ENCODE measurements at regions not wholly inside any gene's neighbourhood (a gene's known extent, or its start where the extent isn't known, plus 50 kb on each side); places are given as distances from the start of the nearest gene placed in this dataset.

DNA sequence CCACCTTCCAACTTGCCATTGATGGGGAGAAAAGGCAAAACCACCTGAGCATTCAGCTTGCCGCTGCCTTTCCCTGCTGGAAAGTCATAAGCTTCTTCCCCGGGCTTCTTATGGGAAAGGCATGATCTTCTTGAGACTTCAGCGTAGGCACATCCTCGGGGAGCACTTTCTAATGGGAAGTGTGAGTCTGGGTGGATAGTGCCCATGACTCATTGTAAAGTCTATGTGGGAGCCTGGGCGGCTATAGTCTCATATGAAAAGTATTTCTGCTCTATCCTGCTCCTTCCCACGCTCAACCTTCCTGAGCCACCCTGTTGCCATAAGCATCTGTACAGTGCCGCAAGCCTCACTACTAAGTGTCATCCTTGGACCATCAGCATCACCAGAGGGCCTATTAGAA is 309.9 kb upstream of the THBS1 start:
- Histone ChIP-seq H3K9me2 (replicated peaks; ENCODE audit: insufficient read depth, low read length) (no peaks in the 10 kb centered on the region), H3K4me2 (ENCODE audit: low read depth, low read length) (no peak overlapping the region), H3K9me3 (replicated peaks; ENCODE audit: insufficient read depth, low read length) (no peaks in the 10 kb centered on the region), H3K9ac (ENCODE audit: low read length) (no peak overlapping the region), H3K4me3 (ENCODE audit: low read length) (no peak overlapping the region), H3K79me2 (ENCODE audit: low read length) (no peaks in the 10 kb centered on the region), H3K36me3 (replicated peaks; ENCODE audit: insufficient read depth, low read length) (no peaks in the 10 kb centered on the region), H4K20me1 (ENCODE audit: insufficient read depth, low read length) (no peaks in the 10 kb centered on the region), H3F3A (ENCODE audit: insufficient read depth, low read length) (no peaks in the 10 kb centered on the region), H3K4me1 (ENCODE audit: low read length) (no peaks in the 10 kb centered on the region; the same call in 1 of the 2 replicates), H3K27ac (ENCODE audit: low read length) (no peak overlapping the region), H3K27me3 (replicated peaks; ENCODE audit: insufficient read depth, low read length) (no peaks in the 10 kb centered on the region), H2AFZ (ENCODE audit: low read length) (no peak overlapping the region)
- TF ChIP-seq, protein P1, sequence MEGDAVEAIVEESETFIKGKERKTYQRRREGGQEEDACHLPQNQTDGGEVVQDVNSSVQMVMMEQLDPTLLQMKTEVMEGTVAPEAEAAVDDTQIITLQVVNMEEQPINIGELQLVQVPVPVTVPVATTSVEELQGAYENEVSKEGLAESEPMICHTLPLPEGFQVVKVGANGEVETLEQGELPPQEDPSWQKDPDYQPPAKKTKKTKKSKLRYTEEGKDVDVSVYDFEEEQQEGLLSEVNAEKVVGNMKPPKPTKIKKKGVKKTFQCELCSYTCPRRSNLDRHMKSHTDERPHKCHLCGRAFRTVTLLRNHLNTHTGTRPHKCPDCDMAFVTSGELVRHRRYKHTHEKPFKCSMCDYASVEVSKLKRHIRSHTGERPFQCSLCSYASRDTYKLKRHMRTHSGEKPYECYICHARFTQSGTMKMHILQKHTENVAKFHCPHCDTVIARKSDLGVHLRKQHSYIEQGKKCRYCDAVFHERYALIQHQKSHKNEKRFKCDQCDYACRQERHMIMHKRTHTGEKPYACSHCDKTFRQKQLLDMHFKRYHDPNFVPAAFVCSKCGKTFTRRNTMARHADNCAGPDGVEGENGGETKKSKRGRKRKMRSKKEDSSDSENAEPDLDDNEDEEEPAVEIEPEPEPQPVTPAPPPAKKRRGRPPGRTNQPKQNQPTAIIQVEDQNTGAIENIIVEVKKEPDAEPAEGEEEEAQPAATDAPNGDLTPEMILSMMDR (IDR thresholded peaks at IDR 0.05; ENCODE audit: low read length), result no peak
- no peak for TF ChIP-seq EZH2 (optimal IDR thresholded peaks at IDR 0.05; ENCODE audit: low read depth, low read length)
- TF ChIP-seq EZH2phosphoT487 (IDR thresholded peaks at IDR 0.05; ENCODE audit: low read length), result no peak
- DNase-seq, result no peak

DNA sequence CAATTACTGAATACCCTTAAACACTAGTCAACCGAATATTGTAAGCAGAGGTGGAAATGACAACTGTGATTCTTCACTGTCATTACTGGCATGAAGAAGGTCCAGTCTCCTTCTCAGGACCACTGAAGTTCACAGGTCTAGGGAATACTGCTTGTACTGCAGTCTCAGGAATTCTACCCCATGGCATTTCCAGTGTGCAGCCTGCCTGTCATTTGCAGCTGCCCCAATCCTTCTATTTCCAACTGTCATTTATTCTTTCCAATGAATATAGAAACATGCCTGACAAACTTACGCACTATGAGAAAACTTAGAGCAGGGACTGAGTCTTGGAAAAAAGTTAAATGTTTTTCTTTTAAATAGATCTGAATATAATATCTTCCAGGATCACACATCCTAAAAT is 308.0 kb upstream of the THBS1 start:
- H3K36me3 ChIP-seq (replicated peaks; ENCODE audit: insufficient read depth, low read length), result no peaks in the 10 kb centered on the region
- H2AFZ ChIP-seq (ENCODE audit: low read length), result no peak overlapping the region
- H3K4me3 ChIP-seq (ENCODE audit: low read length), result no peak overlapping the region
- no peaks in the 10 kb centered on the region for H3K9me2 ChIP-seq (replicated peaks; ENCODE audit: insufficient read depth, low read length)
- H3K4me2 ChIP-seq (ENCODE audit: low read depth, low read length), result no peak overlapping the region
- no peak overlapping the region for H3K9ac ChIP-seq (ENCODE audit: low read length)
- H3K27me3 ChIP-seq (replicated peaks; ENCODE audit: insufficient read depth, low read length), result no peaks in the 10 kb centered on the region
- no peak for DNase-seq
- H4K20me1 ChIP-seq (ENCODE audit: insufficient read depth, low read length), result no peaks in the 10 kb centered on the region
- no peak overlapping the region for H3K27ac ChIP-seq (ENCODE audit: low read length)
- no peaks in the 10 kb centered on the region for H3K9me3 ChIP-seq (replicated peaks; ENCODE audit: insufficient read depth, low read length)
- H3K4me1 ChIP-seq (ENCODE audit: low read length), result no peaks in the 10 kb centered on the region
- no peaks in the 10 kb centered on the region for H3F3A ChIP-seq (ENCODE audit: insufficient read depth, low read length)
- no peaks in the 10 kb centered on the region for H3K79me2 ChIP-seq (ENCODE audit: low read length)
- TF ChIP-seq EZH2phosphoT487 (IDR thresholded peaks at IDR 0.05; ENCODE audit: low read length) (no peak), EZH2 (optimal IDR thresholded peaks at IDR 0.05; ENCODE audit: low read depth, low read length) (no peak)
- TF ChIP-seq, protein P1 (IDR thresholded peaks at IDR 0.05; ENCODE audit: low read length), result no peak

DNA sequence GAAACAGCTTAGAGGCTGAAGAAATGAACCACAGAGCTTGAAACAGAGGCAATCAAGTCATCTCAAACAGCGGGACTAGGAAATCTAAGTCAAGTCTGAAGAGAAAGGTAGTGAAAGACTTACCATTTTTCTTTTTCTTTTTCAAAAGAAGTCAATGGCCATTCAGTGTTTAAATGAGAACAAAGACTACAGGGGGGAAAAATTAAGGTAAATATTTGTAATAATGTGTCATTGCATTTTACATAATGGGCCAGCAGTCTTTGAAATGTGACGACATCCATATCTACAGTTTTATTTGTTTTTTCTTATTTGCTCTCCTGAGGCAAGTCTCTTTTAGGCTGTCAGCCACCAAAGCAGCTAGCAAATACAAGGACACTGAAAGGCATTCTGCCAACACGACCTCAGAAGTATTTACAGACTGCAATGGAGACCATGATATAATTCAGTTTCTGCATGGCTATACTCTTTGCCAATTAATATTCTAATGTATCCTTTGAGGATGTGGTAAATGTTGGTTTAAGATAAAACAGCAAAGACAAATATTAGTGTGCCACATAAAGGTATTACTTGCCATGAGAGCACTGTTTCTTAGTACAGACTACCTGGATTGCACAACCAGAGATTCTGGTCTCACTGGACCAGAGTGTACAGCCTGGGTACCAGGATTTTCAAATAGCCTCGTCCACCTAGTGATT is 307.0 kb upstream of the THBS1 start:
- no peaks in the 10 kb centered on the region for H3K27me3 ChIP-seq (replicated peaks; ENCODE audit: insufficient read depth, low read length)
- H3K79me2 ChIP-seq (ENCODE audit: low read length), result no peaks in the 10 kb centered on the region
- no peaks in the 10 kb centered on the region for H3K36me3 ChIP-seq (replicated peaks; ENCODE audit: insufficient read depth, low read length)
- no peak overlapping the region for H2AFZ ChIP-seq (ENCODE audit: low read length)
- TF ChIP-seq EZH2 (optimal IDR thresholded peaks at IDR 0.05; ENCODE audit: low read depth, low read length) (no peak), EZH2phosphoT487 (IDR thresholded peaks at IDR 0.05; ENCODE audit: low read length) (no peak)
- TF ChIP-seq, protein P1 (IDR thresholded peaks at IDR 0.05; ENCODE audit: low read length), result no peak
- no peaks in the 10 kb centered on the region for H3K4me1 ChIP-seq (ENCODE audit: low read length)
- H3K27ac ChIP-seq (ENCODE audit: low read length), result no peak overlapping the region
- no peak overlapping the region for H3K9ac ChIP-seq (ENCODE audit: low read length)
- DNase-seq, result no peak
- H3F3A ChIP-seq (ENCODE audit: insufficient read depth, low read length), result no peaks in the 10 kb centered on the region
- H3K4me3 ChIP-seq (ENCODE audit: low read length), result no peak overlapping the region
- no peaks in the 10 kb centered on the region for H3K9me2 ChIP-seq (replicated peaks; ENCODE audit: insufficient read depth, low read length)
- no peaks in the 10 kb centered on the region for H3K9me3 ChIP-seq (replicated peaks; ENCODE audit: insufficient read depth, low read length)
- no peak overlapping the region for H3K4me2 ChIP-seq (ENCODE audit: low read depth, low read length)
- H4K20me1 ChIP-seq (ENCODE audit: insufficient read depth, low read length), result no peaks in the 10 kb centered on the region

All from MM.1S (cell line).